ENCODE measurements at regions not wholly inside any gene's neighbourhood (a gene's known extent, or its start where the extent isn't known, plus 50 kb on each side); places are given as distances from the start of the nearest gene placed in this dataset.

GRCh38 chr1:36576551-36577110, 93.9 kb upstream of the CSF3R start:
- DNase-seq (ENCODE audit: low spot score), result no peak

DNA sequence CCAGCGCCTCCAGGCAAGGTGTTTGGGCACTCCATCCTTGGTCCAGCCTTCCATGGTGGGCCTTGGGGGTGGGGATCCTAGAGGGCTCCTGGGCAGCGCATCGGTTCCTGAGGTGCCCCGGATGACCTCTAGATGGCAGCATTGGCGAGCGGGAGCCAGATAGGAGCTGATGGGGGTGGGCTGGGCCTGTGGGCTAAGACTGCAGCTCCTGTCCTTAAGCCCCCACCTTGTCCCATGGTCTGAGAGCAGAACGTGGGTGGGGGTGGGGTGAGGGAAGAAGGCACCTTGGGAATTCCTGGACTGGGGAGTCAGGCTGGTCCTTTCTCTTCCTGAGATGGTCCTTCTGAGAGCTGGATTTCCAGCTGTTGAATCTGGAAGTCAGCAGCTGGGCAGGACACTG, 93.4 kb upstream of the CSF3R start:
- DNase-seq (ENCODE audit: low spot score), result peak; percentile 23

DNA sequence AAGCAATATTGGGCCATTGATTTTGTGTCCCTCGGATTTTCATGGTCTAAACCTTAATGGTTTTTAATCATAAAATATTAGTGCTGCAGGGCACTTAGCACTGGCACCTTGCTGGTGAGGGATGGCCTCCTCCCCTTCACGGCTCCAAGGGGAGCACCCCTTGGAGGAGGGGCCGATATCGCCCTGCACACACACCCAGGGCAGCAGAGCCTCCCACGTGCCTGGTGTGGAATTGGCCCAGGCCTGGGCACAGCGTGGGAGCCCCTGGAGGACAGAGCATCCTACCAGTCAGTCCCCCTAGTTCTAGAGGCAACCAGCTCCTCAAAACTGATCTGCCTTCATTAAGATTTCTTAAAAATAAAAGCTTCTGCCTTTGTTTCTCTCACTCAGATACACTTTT, 90.7 kb upstream of the CSF3R start:
- no peak for DNase-seq (ENCODE audit: low spot score)

- no peak for DNase-seq (ENCODE audit: low spot score)
Observed at GRCh38 chr1:36572906-36573305, 90.2 kb upstream of the CSF3R start.

DNA sequence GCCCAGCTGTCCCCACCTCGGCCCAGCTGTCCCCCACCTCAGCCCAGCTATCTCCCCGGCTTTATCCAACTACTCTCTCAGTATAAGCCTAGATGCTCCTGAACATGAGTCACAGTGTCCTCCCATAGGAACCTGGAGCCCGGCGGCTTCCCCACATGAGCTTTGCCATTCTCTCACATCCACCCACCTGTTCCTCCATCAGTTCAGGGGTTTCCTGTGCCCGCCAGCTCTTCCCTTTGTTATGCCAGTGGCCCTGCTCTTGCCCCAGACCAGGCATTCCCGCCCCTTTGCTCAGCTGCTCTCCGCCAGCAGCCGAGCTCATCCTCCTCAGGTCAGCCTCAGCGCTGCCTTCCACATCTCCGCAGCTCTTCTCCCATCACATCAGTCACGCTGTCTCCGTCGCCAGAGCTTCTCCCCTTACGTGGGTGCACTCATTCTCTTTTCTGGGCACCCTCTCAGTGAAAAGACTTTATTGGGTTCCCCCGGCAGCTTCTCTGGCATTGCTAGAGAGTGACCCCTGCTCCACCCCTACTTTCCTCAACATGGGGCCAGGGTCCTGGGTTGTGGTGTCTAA, 89.5 kb upstream of the CSF3R start:
- DNase-seq (ENCODE audit: low spot score), result no peak

DNA sequence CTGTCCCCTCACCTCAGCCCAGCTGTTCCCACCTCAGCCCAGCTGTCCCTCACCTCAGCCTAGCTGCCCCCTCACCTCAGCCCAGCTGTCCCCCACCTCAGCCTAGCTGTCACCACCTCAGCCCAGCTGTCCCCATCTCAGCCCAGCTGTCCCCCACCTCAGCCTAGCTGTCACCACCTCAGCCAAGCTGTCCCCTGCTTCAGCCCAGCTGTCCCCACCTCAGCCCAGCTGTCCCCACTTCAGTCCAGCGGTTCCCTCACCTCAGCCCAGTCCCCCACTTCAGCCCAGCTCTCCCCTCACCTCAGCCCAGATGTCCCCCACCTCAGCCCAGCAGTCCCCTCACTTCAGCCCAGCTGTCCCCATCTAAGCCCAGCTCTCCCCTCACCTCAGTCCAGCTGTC, 88.4 kb upstream of the CSF3R start:
- no peak for DNase-seq (ENCODE audit: low spot score)

DNA sequence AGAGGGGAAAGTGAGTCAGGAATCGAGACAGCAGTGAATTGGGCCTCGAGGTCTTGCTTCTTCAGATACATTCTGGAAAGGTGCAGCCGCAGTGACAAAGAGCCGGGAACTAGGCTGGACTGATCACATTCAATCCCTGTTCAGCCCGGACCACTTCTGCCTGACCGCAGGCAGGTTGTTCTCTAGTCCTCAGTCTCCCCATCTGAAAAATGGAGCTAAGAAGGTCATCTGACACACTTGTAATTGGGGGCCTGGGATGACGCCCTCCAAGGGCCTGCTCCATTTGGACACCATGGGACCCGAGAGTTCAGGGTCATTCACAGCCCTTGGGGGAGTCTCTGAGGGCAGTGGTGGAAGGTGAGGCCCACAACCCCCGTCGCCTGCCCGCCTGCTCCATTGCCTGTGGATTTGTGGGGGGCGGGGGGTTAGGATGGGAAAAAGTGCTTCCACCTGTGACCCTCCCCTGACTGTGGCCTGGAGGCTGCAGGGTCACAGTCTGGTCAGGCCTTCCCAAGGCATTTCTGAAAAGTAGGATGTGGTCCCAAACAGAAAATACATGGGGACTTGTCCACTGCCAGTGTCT, 87.9 kb upstream of the CSF3R start:
- no peak for DNase-seq (ENCODE audit: low spot score)

- DNase-seq (ENCODE audit: low spot score), result no peak
Observed at GRCh38 chr1:36570006-36570405, 87.3 kb upstream of the CSF3R start.

GRCh38 chr1:36567601-36568341, 85.1 kb upstream of the CSF3R start:
- no peak for DNase-seq (ENCODE audit: low spot score)

DNA sequence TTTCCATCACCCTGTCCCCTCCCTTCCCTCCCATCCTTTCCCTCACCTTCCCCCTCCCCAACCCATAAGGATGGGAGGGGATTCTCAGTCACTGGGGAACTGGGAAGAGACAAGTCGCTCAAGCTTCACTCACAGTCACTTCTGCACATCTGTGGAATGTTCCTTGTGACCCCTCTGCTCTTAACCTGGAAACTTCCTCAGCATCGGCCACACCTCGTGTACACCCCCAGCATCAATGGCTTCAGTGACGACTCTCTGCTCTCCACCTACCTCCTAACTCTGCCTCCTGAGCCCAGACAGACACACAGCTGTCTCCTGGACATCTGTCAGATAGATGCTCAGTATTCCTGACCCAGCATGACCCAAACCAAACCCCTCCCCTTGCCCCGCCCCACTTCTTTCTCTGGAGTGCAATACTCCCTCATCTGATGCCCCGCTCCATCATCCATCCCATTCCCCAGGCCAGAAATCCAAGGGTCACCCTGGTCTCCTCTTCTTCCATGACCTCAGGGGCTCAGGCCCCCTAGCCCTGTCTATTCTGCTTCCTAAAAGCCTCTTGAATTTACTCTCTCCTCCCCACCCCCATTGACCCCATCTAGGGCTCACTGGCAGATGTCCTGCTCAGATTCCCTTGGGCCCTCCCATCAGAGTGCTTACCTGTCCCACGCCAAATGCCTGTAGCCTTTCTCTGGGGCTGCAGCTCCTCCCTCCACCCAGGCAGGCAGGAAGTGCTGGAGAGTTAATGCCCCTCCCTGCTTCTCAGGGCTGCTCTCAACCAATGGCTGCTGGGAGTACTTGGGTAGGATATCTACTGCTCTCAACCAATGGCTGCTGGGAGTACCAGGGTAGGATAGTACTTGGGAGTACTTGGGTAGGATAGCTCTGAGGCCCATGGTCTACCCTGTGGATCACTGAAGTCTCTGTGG, 83.1 kb upstream of the CSF3R start:
- no peak for DNase-seq (ENCODE audit: low spot score)

- DNase-seq (ENCODE audit: low spot score), result no peak
Observed at GRCh38 chr1:36562181-36562685, 79.5 kb upstream of the CSF3R start.

DNA sequence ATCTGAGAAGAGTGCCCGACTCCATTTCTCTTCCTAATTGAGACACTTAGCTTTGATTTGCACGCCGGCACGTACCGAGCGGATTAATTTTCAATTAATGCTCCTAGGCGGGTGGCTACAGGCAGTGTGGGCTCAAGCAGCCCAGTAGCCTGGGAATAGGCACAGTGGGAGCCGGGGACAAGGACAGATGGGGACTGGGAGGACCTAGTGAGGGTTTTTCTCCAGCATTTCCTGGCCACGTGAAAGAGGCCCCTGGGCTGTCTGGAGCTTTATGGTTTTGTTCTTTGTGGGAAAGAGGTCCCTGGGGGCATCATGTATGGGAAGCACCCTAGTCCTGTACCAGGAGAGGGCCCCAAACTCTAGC, 78.6 kb upstream of the CSF3R start:
- no peak for DNase-seq (ENCODE audit: low spot score)

- DNase-seq (ENCODE audit: low spot score), result no peak
Observed at GRCh38 chr1:36560621-36561360, 78.1 kb upstream of the CSF3R start.

GRCh38 chr1:36560177-36560576, 77.5 kb upstream of the CSF3R start:
- DNase-seq (ENCODE audit: low spot score), result no peak

- DNase-seq (ENCODE audit: low spot score), result no peak
Observed at GRCh38 chr1:36559061-36559460, 76.3 kb upstream of the CSF3R start.

- no peak for DNase-seq (ENCODE audit: low spot score)
Observed at GRCh38 chr1:36557041-36558000, 74.6 kb upstream of the CSF3R start.

DNA sequence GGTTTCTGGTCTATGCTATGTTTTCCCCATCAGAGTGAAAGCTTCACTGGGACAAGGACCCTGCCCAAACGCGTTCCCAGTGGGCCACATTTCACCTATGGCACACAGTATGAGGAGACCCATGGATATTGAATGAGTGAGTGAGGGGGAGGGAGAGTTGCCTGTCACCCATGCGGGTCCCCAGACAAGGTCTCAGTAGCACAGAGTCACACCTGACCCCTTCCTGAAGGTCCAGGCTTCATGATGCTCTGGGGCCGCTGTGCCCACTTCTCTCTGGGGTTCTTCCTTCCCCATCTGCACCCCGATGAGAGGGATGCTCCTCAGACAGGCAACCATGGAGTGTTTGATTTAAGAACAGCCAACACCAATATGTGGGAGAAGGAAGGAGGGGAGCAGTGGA, 72.3 kb upstream of the CSF3R start:
- DNase-seq (ENCODE audit: low spot score), result no peak

- no peak for DNase-seq (ENCODE audit: low spot score)
Observed at GRCh38 chr1:36554323-36554628, 71.6 kb upstream of the CSF3R start.

GRCh38 chr1:36553591-36554322, 71.0 kb upstream of the CSF3R start:
- DNase-seq (ENCODE audit: low spot score), result peak; percentile 24

Data from RKO (cell line).